AG04450 (cell line): ENCODE measurements at regions not wholly inside any gene's neighbourhood (a gene's known extent, or its start where the extent isn't known, plus 50 kb on each side); places are given as distances from the start of the nearest gene placed in this dataset.

Experiments
- CTCF ChIA-PET: fragments of 300-600, 350-600 bp; formaldehyde crosslinking; extraction: SDS; loops from one replicate; lab custom pipeline; 2022; ENCODE audit warnings: antibody characterized with exemption, inconsistent platforms; lab: Charles Lee
- POLR2A ChIA-PET: fragments of 350-600 bp; formaldehyde crosslinking; extraction: SDS; loops from one replicate; lab custom pipeline; 2021; ENCODE audit warnings: antibody characterized with exemption, inconsistent platforms; lab: Yijun Ruan, JAX
- DNase-seq: peaks from one replicate; pipeline ENCODE4 v3.0.0-alpha.2; 2011; ENCODE audit warnings: low read depth, low spot score
- H3K27ac ChIP-seq: one replicate; pipeline ENCODE4 v1.5.1; 2012; ENCODE audit warnings: low read depth, low read length, control low read depth
- H3K27me3 ChIP-seq: one replicate; pipeline ENCODE4 v1.6.0; 2012; ENCODE audit warnings: low read length; ENCODE audit not compliant: control insufficient read depth, insufficient read depth
- H3K4me3 ChIP-seq: 2 replicates; pipeline ENCODE4 v1.5.1; 2011; ENCODE audit warnings: mild to moderate bottlenecking, low read depth, low read length, control low read depth
- H3K9me3 ChIP-seq: 2 replicates; pipeline ENCODE4 v1.5.1; 2012; ENCODE audit warnings: low read length; ENCODE audit not compliant: control insufficient read depth, insufficient read depth
- CTCF ChIP-seq: IDR thresholded peaks from 2 replicates; pipeline ENCODE4 v1.5.1; 2011; ENCODE audit warnings: low read depth, low read length, control low read depth, inconsistent platforms

DNA sequence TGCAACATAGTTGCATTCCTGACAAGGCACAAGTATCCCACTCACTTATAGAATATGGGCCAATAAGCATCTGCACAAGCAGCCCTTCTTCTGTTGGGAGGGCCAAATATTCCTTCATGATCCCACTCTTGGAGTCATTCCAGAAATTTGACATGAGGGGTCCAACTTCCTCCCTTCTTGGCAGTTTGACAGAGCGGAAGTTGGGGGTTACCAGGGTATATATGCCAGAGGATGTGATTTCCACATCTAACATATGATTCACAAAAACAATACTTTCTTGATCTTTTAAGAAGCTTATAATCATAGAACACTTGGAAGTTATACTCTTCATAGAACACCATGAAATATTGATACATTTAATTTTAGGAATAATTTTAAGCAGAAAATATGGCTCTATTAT lies 100.9 kb upstream of the CRBN start:
- H3K27me3 ChIP-seq = no peaks in the 10 kb centered on the region
- DNase-seq = no peak
- H3K9me3 ChIP-seq = peaks cover 6% of the 10 kb centered on the region; the same call in 1 of the 2 replicates
- POLR2A ChIA-PET = no interaction called here
- no peak for TF ChIP-seq CTCF
- H3K4me3 ChIP-seq = no peak overlapping the region
- no peak overlapping the region for H3K27ac ChIP-seq
- CTCF ChIA-PET = no interaction called here

- no peak for DNase-seq
- Histone ChIP-seq H3K9me3 (peaks cover 6% of the 10 kb centered on the region; the same call in 1 of the 2 replicates), H3K4me3 (no peak overlapping the region), H3K27ac (no peak overlapping the region), H3K27me3 (no peaks in the 10 kb centered on the region)
- POLR2A ChIA-PET = no interaction called here
- CTCF ChIA-PET = no interaction called here
- TF ChIP-seq CTCF = no peak
Observed at GRCh38 chr3:3278073-3278472, 98.6 kb upstream of the CRBN start.

GRCh38 chr3:3276630-3277029 lies 97.1 kb upstream of the CRBN start:
- Histone ChIP-seq H3K27ac (no peak overlapping the region), H3K4me3 (no peak overlapping the region), H3K9me3 (peaks cover 14% of the 10 kb centered on the region; the same call in 1 of the 2 replicates), H3K27me3 (no peaks in the 10 kb centered on the region)
- ChIA-PET POLR2A (no interaction called here), CTCF (no interaction called here)
- no peak for DNase-seq
- no peak for TF ChIP-seq CTCF

GRCh38 chr3:3264796-3265195 lies 85.3 kb upstream of the CRBN start:
- Histone ChIP-seq H3K27ac (no peak overlapping the region), H3K4me3 (no peak overlapping the region), H3K9me3 (peaks cover 14% of the 10 kb centered on the region; the same call in 1 of the 2 replicates), H3K27me3 (no peaks in the 10 kb centered on the region)
- ChIA-PET POLR2A (no interaction called here), CTCF (no interaction called here)
- TF ChIP-seq CTCF = no peak
- no peak for DNase-seq

- CTCF ChIA-PET = no interaction called here
- Histone ChIP-seq H3K9me3 (peaks cover 6% of the 10 kb centered on the region), H3K27ac (no peak overlapping the region), H3K27me3 (no peaks in the 10 kb centered on the region), H3K4me3 (no peak overlapping the region)
- no peak for TF ChIP-seq CTCF
- no peak for DNase-seq
- POLR2A ChIA-PET = no interaction called here
Observed at GRCh38 chr3:3260870-3261269, 81.4 kb upstream of the CRBN start.
